CD4-positive, CD25-positive, alpha-beta regulatory T cell (primary cell): ENCODE measurements at regions not wholly inside any gene's neighbourhood (a gene's known extent, or its start where the extent isn't known, plus 50 kb on each side); places are given as distances from the start of the nearest gene placed in this dataset.

Source experiments
- ATAC-seq, 2 donors: fragments of 150-1000 bp; cut with Tn5 transposase; one replicate each; pipeline ENCODE4 v1.10.0; 2021; ENCODE audit warnings: low read depth in 2 of 2, moderate number of reproducible peaks in 2 of 2, moderate library complexity in 1 of 2
- DNase-seq, 3 donors: peaks; one replicate each; pipeline versions ENCODE4 v3.0.0 to v3.0.0-alpha.2; 2012 to 2022; ENCODE audit warnings: mixed read lengths in 1 of 3
- H3K27ac ChIP-seq: one replicate; pipeline ENCODE4 v1.7.0; 2013; ENCODE audit warnings: mild to moderate bottlenecking, low read length; ENCODE audit not compliant: insufficient read depth, poor library complexity, severe bottlenecking
- H3K27me3 ChIP-seq: one replicate; pipeline ENCODE4 v1.7.0; 2013; ENCODE audit warnings: low read length; ENCODE audit not compliant: control insufficient read depth, insufficient read depth
- H3K36me3 ChIP-seq: one replicate; pipeline ENCODE4 v1.7.0; 2013; ENCODE audit warnings: mild to moderate bottlenecking, low read length, moderate library complexity; ENCODE audit not compliant: control insufficient read depth, insufficient read depth
- H3K4me1 ChIP-seq: 2 replicates; pipeline ENCODE4 v1.7.0; 2013; ENCODE audit warnings: mild to moderate bottlenecking, low read length; ENCODE audit not compliant: insufficient read depth, control insufficient read depth, poor library complexity, severe bottlenecking
- H3K4me3 ChIP-seq: one replicate; pipeline ENCODE4 v1.7.0; 2013; ENCODE audit warnings: low read depth, mild to moderate bottlenecking, low read length, moderate library complexity
- H3K9me3 ChIP-seq, 2 experiments: 1 replicate in 1 of 2; 2 replicates in 1 of 2; pipeline ENCODE4 v1.7.0; 2013; ENCODE audit warnings: low read length in 2 of 2, mild to moderate bottlenecking in 1 of 2, moderate library complexity in 1 of 2; ENCODE audit not compliant: control insufficient read depth in 2 of 2
- H3K27ac Mint-ChIP-seq, 3 donors: one replicate each; pipeline ENCODE4 v1.8.0; 2020 to 2022; ENCODE audit warnings: mild to moderate bottlenecking in 3 of 3, mixed read lengths in 3 of 3, moderate library complexity in 2 of 3
- H3K27me3 Mint-ChIP-seq: one replicate; pipeline ENCODE4 v1.8.0; 2022; ENCODE audit warnings: mild to moderate bottlenecking, mixed read lengths
- H3K36me3 Mint-ChIP-seq: one replicate; pipeline ENCODE4 v1.8.0; 2020; ENCODE audit warnings: mixed read lengths
- H3K4me1 Mint-ChIP-seq, 4 donors: one replicate each; pipeline ENCODE4 v1.8.0; 2020 to 2022; ENCODE audit warnings: mixed read lengths in 4 of 4, mild to moderate bottlenecking in 1 of 4
- H3K4me3 Mint-ChIP-seq, 4 donors: one replicate each; pipeline ENCODE4 v1.8.0; 2020 to 2022; ENCODE audit warnings: mild to moderate bottlenecking in 4 of 4, mixed read lengths in 4 of 4, moderate library complexity in 3 of 4
- H3K9me3 Mint-ChIP-seq, 7 donors: one replicate each; pipeline ENCODE4 v1.8.0; 2020 to 2022; ENCODE audit warnings: mixed read lengths in 7 of 7, mild to moderate bottlenecking in 3 of 7, moderate library complexity in 2 of 7

GRCh38 chr6:81624453-81624852, 128.0 kb downstream of the TENT5A start:
- no peak for DNase-seq
- peaks cover 0 to 4% (median 0%) of the 10 kb centered on the region in 4 donors for H3K4me1 Mint-ChIP-seq
- Histone ChIP-seq H3K27me3 (no peaks in the 10 kb centered on the region), H3K4me3 (no peak overlapping the region), H3K4me1 (no peaks in the 10 kb centered on the region), H3K36me3 (no peaks in the 10 kb centered on the region), H3K27ac (no peak overlapping the region), H3K9me3 (peaks cover 0 to 3% of the 10 kb centered on the region in 2 experiments)
- no peak overlapping the region for H3K4me3 Mint-ChIP-seq
- ATAC-seq, result no peak
- no peak overlapping the region for H3K27ac Mint-ChIP-seq
- H3K27me3 Mint-ChIP-seq, result peaks cover 4% of the 10 kb centered on the region
- no peaks in the 10 kb centered on the region for H3K36me3 Mint-ChIP-seq
- H3K9me3 Mint-ChIP-seq, result peaks cover 0 to 16% (median 4%) of the 10 kb centered on the region in 7 donors

DNA sequence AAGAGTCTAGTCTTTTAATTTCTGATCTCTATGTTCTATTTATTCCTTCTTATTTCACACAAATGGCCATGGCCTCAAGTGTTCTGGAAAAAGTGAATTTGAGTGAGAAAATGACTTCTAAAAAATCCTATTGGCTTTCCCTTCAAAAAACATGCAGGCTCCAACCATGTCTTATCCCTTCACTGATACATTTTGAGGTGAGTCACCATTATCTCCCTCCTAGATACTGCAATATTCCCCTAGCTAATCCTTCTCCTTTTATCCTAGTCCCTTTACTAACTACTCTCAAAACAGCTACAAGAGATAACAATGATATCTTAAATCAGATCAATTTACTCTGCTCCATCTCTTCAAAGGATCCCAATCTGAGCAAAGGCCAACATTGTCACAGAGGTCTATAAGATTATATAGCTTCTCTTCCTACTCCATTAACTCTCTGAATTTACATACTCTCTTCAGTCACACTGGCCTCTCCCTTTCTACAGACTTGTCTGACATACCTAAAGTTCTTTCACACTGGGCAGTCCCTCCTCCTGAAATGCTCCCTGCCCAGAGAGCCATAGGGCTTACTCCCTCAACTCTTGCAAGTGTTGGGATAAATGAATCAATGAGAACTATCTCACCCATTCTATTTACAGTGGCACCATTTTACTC, 129.2 kb downstream of the TENT5A start:
- Mint-ChIP-seq H3K4me3 (no peak overlapping the region), H3K27ac (no peak overlapping the region)
- no peak for ATAC-seq

DNA sequence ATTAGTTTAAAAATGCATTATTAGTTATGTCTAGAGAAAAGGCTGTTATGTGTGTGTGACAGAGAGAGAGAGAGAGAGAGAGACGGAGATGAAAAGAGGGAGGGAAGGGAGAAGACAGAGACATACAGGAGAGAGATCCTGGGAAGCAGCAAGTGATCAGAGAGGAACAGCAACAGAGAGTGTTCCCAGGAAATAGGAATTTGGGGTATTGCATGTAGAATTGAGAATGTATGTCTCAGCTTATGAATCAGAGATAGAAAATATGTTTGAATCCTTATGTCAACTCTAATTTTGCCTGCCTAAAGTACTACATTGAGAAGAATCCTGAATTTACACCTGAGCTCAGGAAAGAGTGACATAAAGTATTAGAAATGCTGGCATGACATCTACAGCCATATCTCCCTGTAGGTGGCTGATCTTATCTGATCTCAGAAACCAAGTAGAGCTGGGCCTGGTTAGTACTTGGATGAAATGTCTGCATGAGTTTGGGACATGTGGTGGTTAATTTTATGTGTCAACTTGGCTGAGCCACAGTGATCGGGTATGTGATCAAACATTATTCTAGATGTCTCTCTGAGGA, 130.6 kb downstream of the TENT5A start:
- peaks cover 0 to 14% (median 4%) of the 10 kb centered on the region in 7 donors for H3K9me3 Mint-ChIP-seq
- Histone ChIP-seq H3K9me3 (peaks cover 0 to 3% of the 10 kb centered on the region in 2 experiments), H3K4me3 (no peak overlapping the region), H3K36me3 (no peaks in the 10 kb centered on the region), H3K4me1 (no peaks in the 10 kb centered on the region), H3K27me3 (no peaks in the 10 kb centered on the region), H3K27ac (no peak overlapping the region)
- peaks cover 0 to 4% (median 0%) of the 10 kb centered on the region in 4 donors for H3K4me1 Mint-ChIP-seq
- no peak for DNase-seq
- no peak overlapping the region for H3K4me3 Mint-ChIP-seq
- H3K36me3 Mint-ChIP-seq, result no peaks in the 10 kb centered on the region
- no peak overlapping the region for H3K27ac Mint-ChIP-seq
- no peak for ATAC-seq
- H3K27me3 Mint-ChIP-seq, result peaks cover 4% of the 10 kb centered on the region

More for the DNA sequence above, 129.2 kb downstream of the TENT5A start:
- Mint-ChIP-seq H3K9me3 (peaks cover 0 to 14% (median 4%) of the 10 kb centered on the region in 7 donors), H3K4me1 (peaks cover 0 to 4% (median 0%) of the 10 kb centered on the region in 4 donors), H3K36me3 (no peaks in the 10 kb centered on the region), H3K27me3 (peaks cover 4% of the 10 kb centered on the region)
- H3K36me3 ChIP-seq, result no peaks in the 10 kb centered on the region
- H3K4me1 ChIP-seq, result no peaks in the 10 kb centered on the region
- peaks cover 0 to 3% of the 10 kb centered on the region in 2 experiments for H3K9me3 ChIP-seq
- DNase-seq, result no peak
- H3K4me3 ChIP-seq, result no peak overlapping the region
- no peaks in the 10 kb centered on the region for H3K27me3 ChIP-seq
- no peak overlapping the region for H3K27ac ChIP-seq

DNA sequence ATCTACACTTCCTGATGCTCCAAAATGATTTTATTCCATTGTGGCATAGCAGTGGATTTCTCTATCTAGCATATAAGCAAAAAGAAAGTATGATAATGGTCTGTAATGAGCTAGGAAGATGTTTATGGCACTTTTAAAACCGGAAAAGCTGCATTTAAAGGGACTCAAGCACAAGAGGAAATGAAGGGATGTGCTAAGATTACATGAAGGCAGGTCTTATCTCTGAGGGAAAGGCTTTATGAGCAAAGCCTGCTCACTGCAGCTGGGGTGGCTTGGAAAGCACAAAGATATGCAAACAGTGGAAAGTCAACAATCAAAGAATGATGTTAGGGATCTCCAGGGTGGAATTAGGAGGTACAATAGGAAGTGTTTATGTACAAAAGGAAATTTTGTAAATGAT, 138.2 kb downstream of the TENT5A start:
- Histone ChIP-seq H3K4me1 (no peaks in the 10 kb centered on the region), H3K4me3 (no peak overlapping the region), H3K27ac (no peak overlapping the region), H3K36me3 (no peaks in the 10 kb centered on the region), H3K27me3 (no peaks in the 10 kb centered on the region), H3K9me3 (no peaks in the 10 kb centered on the region)
- Mint-ChIP-seq H3K27me3 (no peaks in the 10 kb centered on the region), H3K4me1 (no peaks in the 10 kb centered on the region), H3K4me3 (no peak overlapping the region), H3K9me3 (peaks cover 0 to 4% (median 0%) of the 10 kb centered on the region in 7 donors), H3K36me3 (no peaks in the 10 kb centered on the region), H3K27ac (no peak overlapping the region)
- no peak for DNase-seq
- no peak for ATAC-seq

DNA sequence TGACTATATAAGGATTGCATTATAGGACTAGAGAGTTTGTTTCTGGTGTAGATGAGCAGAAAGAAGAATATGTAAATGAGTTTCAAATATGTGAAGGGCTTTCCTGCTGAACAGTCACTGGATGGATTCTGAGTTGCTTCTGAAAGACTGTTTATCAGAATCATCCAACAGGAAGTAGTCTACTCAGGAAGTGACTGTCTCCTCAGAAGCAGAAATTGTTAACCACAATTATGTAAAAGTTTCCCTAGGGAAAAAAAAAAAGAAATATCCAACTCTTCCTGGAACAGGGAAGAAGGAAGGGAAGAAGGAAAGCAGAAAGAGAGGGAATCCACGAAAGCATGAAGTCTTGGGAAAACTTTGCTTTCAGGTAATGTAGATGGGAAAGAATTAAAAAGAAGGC, 138.9 kb downstream of the TENT5A start:
- H3K4me1 ChIP-seq, result no peaks in the 10 kb centered on the region
- Mint-ChIP-seq H3K9me3 (peaks cover 0 to 4% (median 0%) of the 10 kb centered on the region in 7 donors), H3K27me3 (no peaks in the 10 kb centered on the region), H3K36me3 (no peaks in the 10 kb centered on the region), H3K4me1 (no peaks in the 10 kb centered on the region), H3K4me3 (no peak overlapping the region), H3K27ac (no peak overlapping the region)
- H3K9me3 ChIP-seq, result no peaks in the 10 kb centered on the region
- H3K27me3 ChIP-seq, result no peaks in the 10 kb centered on the region
- ATAC-seq (no peak), DNase-seq (no peak)
- H3K4me3 ChIP-seq, result no peak overlapping the region
- no peaks in the 10 kb centered on the region for H3K36me3 ChIP-seq
- H3K27ac ChIP-seq, result no peak overlapping the region

GRCh38 chr6:81612136-81612535, 140.3 kb downstream of the TENT5A start:
- no peaks in the 10 kb centered on the region for H3K36me3 Mint-ChIP-seq
- H3K36me3 ChIP-seq, result no peaks in the 10 kb centered on the region
- H3K4me3 Mint-ChIP-seq, result peak overlapping the region in 1 of 4 donors; percentile 38
- no peaks in the 10 kb centered on the region for H3K27me3 ChIP-seq
- no peaks in the 10 kb centered on the region for H3K4me1 ChIP-seq
- no peak for DNase-seq
- no peak overlapping the region for H3K27ac ChIP-seq
- H3K4me3 ChIP-seq, result no peak overlapping the region
- H3K4me1 Mint-ChIP-seq, result no peaks in the 10 kb centered on the region
- no peak for ATAC-seq
- H3K9me3 Mint-ChIP-seq, result peaks cover 0 to 4% (median 0%) of the 10 kb centered on the region in 7 donors
- no peak overlapping the region for H3K27ac Mint-ChIP-seq
- no peaks in the 10 kb centered on the region for H3K9me3 ChIP-seq
- H3K27me3 Mint-ChIP-seq, result no peaks in the 10 kb centered on the region

DNA sequence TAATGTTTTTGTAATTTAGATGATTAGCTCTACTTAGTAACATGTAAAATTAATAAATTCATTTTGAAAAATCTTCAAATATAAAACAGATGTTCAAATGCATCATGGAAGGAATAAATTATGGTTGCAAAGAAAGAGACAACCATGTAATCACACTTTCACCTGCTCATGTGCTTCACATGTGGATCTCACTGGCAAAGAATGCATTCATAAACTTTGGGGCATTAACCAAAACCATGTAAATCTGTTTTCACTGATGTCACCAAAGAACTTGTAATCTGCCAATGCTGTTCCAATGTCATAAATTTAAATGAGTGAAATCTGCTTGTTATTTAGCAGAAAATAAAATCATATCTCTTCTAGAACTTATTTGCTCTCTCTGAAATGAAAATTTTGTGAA, 142.7 kb downstream of the TENT5A start:
- H3K36me3 ChIP-seq, result no peaks in the 10 kb centered on the region
- no peak for DNase-seq
- H3K27ac ChIP-seq, result no peak overlapping the region
- ATAC-seq, result no peak
- H3K4me3 Mint-ChIP-seq, result no peak overlapping the region
- no peak overlapping the region for H3K27ac Mint-ChIP-seq
- H3K27me3 ChIP-seq, result no peaks in the 10 kb centered on the region
- H3K4me3 ChIP-seq, result no peak overlapping the region
- peaks cover 0 to 4% (median 1%) of the 10 kb centered on the region in 7 donors for H3K9me3 Mint-ChIP-seq
- H3K4me1 Mint-ChIP-seq, result no peaks in the 10 kb centered on the region
- no peaks in the 10 kb centered on the region for H3K4me1 ChIP-seq
- H3K27me3 Mint-ChIP-seq, result no peaks in the 10 kb centered on the region
- no peaks in the 10 kb centered on the region for H3K9me3 ChIP-seq
- H3K36me3 Mint-ChIP-seq, result no peaks in the 10 kb centered on the region

DNA sequence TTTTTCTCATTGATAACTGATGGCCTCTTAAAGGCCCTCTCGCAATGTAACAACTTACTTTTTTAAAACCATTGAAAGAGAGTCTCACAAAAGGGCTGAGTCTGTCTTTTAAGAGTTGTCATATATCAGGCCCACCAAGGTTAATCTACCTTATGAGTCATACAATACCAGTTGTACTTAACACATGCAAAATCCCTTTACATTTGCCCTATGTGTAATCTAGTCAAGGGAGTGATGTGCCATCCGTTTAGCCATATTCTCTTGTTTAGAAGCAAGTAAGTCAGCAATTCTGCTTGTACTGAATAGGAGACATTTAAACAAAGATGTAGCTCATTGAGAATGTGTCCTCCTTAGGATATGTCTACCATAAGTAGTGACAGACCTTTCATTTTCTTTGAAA, 143.7 kb downstream of the TENT5A start:
- Mint-ChIP-seq H3K36me3 (no peaks in the 10 kb centered on the region), H3K4me1 (no peaks in the 10 kb centered on the region), H3K9me3 (peaks cover 0 to 4% (median 3%) of the 10 kb centered on the region in 7 donors), H3K4me3 (no peak overlapping the region), H3K27ac (no peak overlapping the region), H3K27me3 (no peaks in the 10 kb centered on the region)
- no peaks in the 10 kb centered on the region for H3K4me1 ChIP-seq
- H3K9me3 ChIP-seq, result no peaks in the 10 kb centered on the region
- DNase-seq (no peak), ATAC-seq (no peak)
- H3K27me3 ChIP-seq, result no peaks in the 10 kb centered on the region
- no peak overlapping the region for H3K4me3 ChIP-seq
- no peaks in the 10 kb centered on the region for H3K36me3 ChIP-seq
- no peak overlapping the region for H3K27ac ChIP-seq
